GM12891 (cell line): ENCODE measurements at regions not wholly inside any gene's neighbourhood (a gene's known extent, or its start where the extent isn't known, plus 50 kb on each side); places are given as distances from the start of the nearest gene placed in this dataset.

Source experiments
- POLR2A ChIP-seq: IDR thresholded peaks from 2 replicates; pipeline ENCODE4 v1.6.1; 2011; ENCODE audit warnings: low read depth, low read length, control low read depth
- POLR2AphosphoS5 ChIP-seq: IDR thresholded peaks from 2 replicates; pipeline ENCODE4 v1.6.1; 2011; ENCODE audit warnings: low read depth, low read length, control low read depth
- POU2F2 ChIP-seq: IDR thresholded peaks from 2 replicates; pipeline ENCODE4 v1.6.1; 2011; ENCODE audit warnings: low read depth, mild to moderate bottlenecking, control low read depth, low read length, moderate library complexity
- SPI1 ChIP-seq: IDR thresholded peaks from 2 replicates; pipeline ENCODE4 v1.6.1; 2011; ENCODE audit warnings: low read depth, low read length, control low read depth
- TAF1 ChIP-seq: IDR thresholded peaks from 2 replicates; pipeline ENCODE4 v1.6.1; 2011; ENCODE audit warnings: low read depth, low read length, control low read depth

DNA sequence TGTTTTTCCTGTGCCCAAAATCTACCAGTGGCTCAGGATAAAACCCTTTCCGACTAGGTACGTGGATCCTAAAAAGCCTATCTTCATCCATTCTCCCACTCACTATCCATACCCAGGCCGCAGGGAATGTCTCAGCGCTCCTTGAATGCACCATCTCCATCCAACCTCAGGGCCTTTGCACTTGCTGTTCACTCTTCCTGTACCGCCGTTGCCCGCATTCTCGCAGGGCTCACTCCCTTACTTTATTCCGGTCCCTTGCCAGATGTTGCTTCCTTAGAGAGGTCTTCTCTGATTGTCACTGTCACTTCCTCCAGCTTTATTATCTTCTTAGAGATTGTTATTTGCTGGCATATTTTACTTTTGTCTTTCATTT lies 93.3 kb upstream of the ZNF536 start:
- no peak for TF ChIP-seq POLR2AphosphoS5
- no peak for TF ChIP-seq POLR2A
- no peak for TF ChIP-seq POU2F2
- no peak for TF ChIP-seq SPI1
- TF ChIP-seq TAF1, result no peak
